Panc1 (cell line): ENCODE measurements at regions not wholly inside any gene's neighbourhood (a gene's known extent, or its start where the extent isn't known, plus 50 kb on each side); places are given as distances from the start of the nearest gene placed in this dataset.

Experiments used
- POLR2AphosphoS5 ChIP-seq: IDR thresholded peaks from 2 replicates; pipeline ENCODE4 v1.6.1; 2012; ENCODE audit warnings: mild to moderate bottlenecking, low read depth, low read length, moderate library complexity
- SIN3A ChIP-seq: IDR thresholded peaks from 2 replicates; pipeline ENCODE4 v1.6.1; 2012; ENCODE audit warnings: low read depth, mild to moderate bottlenecking, low read length, moderate library complexity, borderline replicate concordance; ENCODE audit not compliant: insufficient read depth
- TF ChIP-seq, protein P1 (sequence below): fragments of 450-650 bp; IDR thresholded peaks from 2 replicates; pipeline ENCODE4 v1.5.1; 2017; ENCODE audit warnings: mild to moderate bottlenecking
- TF ChIP-seq, protein P2 (sequence below), 2 experiments: IDR thresholded peaks; 2 replicates each; pipeline ENCODE4 v1.6.1; 2011 to 2012; ENCODE audit warnings: low read depth in 2 of 2, control low read depth in 1 of 2, low read length in 1 of 2, mild to moderate bottlenecking in 1 of 2, moderate library complexity in 1 of 2; ENCODE audit not compliant: insufficient read depth in 1 of 2

DNA sequence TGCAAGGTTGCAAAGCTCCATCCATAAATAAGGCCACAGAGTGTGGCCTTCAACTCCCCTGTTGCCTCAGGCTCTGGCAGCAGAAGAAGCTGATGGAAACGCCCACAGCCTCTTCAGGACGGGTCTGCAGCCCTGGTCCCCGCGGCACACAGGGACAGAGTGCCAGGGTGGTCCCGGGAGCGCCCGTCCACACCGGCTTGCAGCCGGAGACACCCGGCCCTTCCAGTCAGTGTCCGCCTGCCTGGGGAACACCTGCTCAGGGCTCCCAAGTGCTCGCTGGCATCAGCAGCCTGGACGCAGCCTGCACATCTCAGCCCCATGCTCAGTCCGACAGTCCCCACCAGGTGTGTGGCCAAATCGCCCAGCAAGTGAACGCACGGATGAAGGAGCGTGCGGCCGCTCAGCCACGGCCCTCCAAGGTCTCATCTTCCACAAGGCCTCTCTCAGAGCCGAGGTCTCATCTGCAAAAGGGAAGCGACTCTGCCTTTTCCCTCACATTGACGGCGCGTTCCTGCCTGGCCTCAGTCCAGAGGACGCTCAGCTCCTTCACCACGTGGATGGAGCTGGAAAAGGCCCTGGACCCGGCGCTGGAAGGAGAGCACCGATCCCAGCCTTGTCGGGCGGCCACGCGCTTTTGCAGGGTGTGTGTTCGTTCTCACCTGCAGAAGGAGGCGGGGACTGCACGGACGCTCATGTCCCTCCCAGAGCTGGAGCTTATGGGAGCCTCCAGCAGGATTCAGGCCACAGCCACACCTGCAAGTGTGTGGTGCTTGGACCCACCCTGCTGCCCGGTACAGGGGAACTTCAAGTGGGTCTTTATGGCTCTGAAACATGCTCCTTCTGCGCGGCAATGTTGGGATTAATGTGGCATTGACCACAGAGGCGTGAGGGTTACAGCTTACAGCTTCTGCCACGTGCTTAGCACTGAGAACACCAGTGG is 180.4 kb downstream of the DLL1 start:
- TF ChIP-seq, protein P1, sequence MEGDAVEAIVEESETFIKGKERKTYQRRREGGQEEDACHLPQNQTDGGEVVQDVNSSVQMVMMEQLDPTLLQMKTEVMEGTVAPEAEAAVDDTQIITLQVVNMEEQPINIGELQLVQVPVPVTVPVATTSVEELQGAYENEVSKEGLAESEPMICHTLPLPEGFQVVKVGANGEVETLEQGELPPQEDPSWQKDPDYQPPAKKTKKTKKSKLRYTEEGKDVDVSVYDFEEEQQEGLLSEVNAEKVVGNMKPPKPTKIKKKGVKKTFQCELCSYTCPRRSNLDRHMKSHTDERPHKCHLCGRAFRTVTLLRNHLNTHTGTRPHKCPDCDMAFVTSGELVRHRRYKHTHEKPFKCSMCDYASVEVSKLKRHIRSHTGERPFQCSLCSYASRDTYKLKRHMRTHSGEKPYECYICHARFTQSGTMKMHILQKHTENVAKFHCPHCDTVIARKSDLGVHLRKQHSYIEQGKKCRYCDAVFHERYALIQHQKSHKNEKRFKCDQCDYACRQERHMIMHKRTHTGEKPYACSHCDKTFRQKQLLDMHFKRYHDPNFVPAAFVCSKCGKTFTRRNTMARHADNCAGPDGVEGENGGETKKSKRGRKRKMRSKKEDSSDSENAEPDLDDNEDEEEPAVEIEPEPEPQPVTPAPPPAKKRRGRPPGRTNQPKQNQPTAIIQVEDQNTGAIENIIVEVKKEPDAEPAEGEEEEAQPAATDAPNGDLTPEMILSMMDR: no peak
- TF ChIP-seq POLR2AphosphoS5 (no peak), SIN3A (no peak)
- TF ChIP-seq, protein P2, sequence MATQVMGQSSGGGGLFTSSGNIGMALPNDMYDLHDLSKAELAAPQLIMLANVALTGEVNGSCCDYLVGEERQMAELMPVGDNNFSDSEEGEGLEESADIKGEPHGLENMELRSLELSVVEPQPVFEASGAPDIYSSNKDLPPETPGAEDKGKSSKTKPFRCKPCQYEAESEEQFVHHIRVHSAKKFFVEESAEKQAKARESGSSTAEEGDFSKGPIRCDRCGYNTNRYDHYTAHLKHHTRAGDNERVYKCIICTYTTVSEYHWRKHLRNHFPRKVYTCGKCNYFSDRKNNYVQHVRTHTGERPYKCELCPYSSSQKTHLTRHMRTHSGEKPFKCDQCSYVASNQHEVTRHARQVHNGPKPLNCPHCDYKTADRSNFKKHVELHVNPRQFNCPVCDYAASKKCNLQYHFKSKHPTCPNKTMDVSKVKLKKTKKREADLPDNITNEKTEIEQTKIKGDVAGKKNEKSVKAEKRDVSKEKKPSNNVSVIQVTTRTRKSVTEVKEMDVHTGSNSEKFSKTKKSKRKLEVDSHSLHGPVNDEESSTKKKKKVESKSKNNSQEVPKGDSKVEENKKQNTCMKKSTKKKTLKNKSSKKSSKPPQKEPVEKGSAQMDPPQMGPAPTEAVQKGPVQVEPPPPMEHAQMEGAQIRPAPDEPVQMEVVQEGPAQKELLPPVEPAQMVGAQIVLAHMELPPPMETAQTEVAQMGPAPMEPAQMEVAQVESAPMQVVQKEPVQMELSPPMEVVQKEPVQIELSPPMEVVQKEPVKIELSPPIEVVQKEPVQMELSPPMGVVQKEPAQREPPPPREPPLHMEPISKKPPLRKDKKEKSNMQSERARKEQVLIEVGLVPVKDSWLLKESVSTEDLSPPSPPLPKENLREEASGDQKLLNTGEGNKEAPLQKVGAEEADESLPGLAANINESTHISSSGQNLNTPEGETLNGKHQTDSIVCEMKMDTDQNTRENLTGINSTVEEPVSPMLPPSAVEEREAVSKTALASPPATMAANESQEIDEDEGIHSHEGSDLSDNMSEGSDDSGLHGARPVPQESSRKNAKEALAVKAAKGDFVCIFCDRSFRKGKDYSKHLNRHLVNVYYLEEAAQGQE (IDR thresholded peaks at IDR 0.05; ENCODE audit: insufficient read depth in 1 of 2, low read depth in 2 of 2, low read length in 1 of 2): no peak
